Neuron (in vitro differentiated cells): ENCODE measurements at regions not wholly inside any gene's neighbourhood (a gene's known extent, or its start where the extent isn't known, plus 50 kb on each side); places are given as distances from the start of the nearest gene placed in this dataset.

Experiments used
- H2AFZ ChIP-seq: one replicate; pipeline ENCODE4 v1.6.1; 2013; ENCODE audit warnings: low read depth, mild to moderate bottlenecking, inconsistent platforms, low read length, moderate library complexity
- H3K27me3 ChIP-seq: one replicate; pipeline ENCODE4 v1.6.1; 2013; ENCODE audit warnings: low read length; ENCODE audit not compliant: insufficient read depth
- H3K36me3 ChIP-seq: one replicate; pipeline ENCODE4 v1.6.1; 2013; ENCODE audit warnings: low read length; ENCODE audit not compliant: insufficient read depth
- H3K4me1 ChIP-seq: one replicate; pipeline ENCODE4 v1.6.1; 2013; ENCODE audit warnings: low read length; ENCODE audit not compliant: insufficient read depth
- H3K4me3 ChIP-seq: 2 replicates; pipeline ENCODE4 v1.5.1; 2013; ENCODE audit warnings: mild to moderate bottlenecking, low read length, moderate library complexity
- H3K9me3 ChIP-seq: one replicate; pipeline ENCODE4 v1.6.1; 2013; ENCODE audit warnings: low read length

- Histone ChIP-seq H2AFZ (no peak overlapping the region), H3K4me3 (no peak overlapping the region), H3K9me3 (no peaks in the 10 kb centered on the region), H3K27me3 (no peaks in the 10 kb centered on the region), H3K36me3 (no peaks in the 10 kb centered on the region), H3K4me1 (no peaks in the 10 kb centered on the region)
These were observed 1237.3 kb upstream of the C9orf72 start for GRCh38 chr9:28810388-28811075.

GRCh38 chr9:28820741-28821140 lies 1247.5 kb upstream of the C9orf72 start:
- Histone ChIP-seq H3K9me3 (no peaks in the 10 kb centered on the region), H3K27me3 (no peaks in the 10 kb centered on the region), H3K4me3 (no peak overlapping the region), H3K4me1 (peaks cover 13% of the 10 kb centered on the region), H2AFZ (peak overlapping the region; percentile 69), H3K36me3 (no peaks in the 10 kb centered on the region)

GRCh38 chr9:28821240-28821639 lies 1248.0 kb upstream of the C9orf72 start:
- Histone ChIP-seq H3K9me3 (no peaks in the 10 kb centered on the region), H3K4me1 (peaks cover 13% of the 10 kb centered on the region)

GRCh38 chr9:28824432-28824963 lies 1251.2 kb upstream of the C9orf72 start:
- Histone ChIP-seq H3K9me3 (no peaks in the 10 kb centered on the region), H3K27me3 (no peaks in the 10 kb centered on the region), H3K36me3 (no peaks in the 10 kb centered on the region), H3K4me1 (peaks cover 13% of the 10 kb centered on the region), H2AFZ (no peak overlapping the region), H3K4me3 (no peak overlapping the region)

More at GRCh38 chr9:28821240-28821639, 1248.0 kb upstream of the C9orf72 start:
- H3K36me3 ChIP-seq = no peaks in the 10 kb centered on the region
- H2AFZ ChIP-seq = peak overlapping the region; percentile 69
- no peaks in the 10 kb centered on the region for H3K27me3 ChIP-seq
- H3K4me3 ChIP-seq = no peak overlapping the region

- Histone ChIP-seq H3K27me3 (no peaks in the 10 kb centered on the region), H3K4me3 (no peak overlapping the region), H3K4me1 (no peaks in the 10 kb centered on the region), H2AFZ (no peak overlapping the region), H3K9me3 (no peaks in the 10 kb centered on the region), H3K36me3 (no peaks in the 10 kb centered on the region)
These were observed 1259.0 kb upstream of the C9orf72 start for GRCh38 chr9:28832168-28832770.

GRCh38 chr9:28834156-28834555 lies 1260.9 kb upstream of the C9orf72 start:
- Histone ChIP-seq H2AFZ (no peak overlapping the region), H3K27me3 (no peaks in the 10 kb centered on the region), H3K36me3 (no peaks in the 10 kb centered on the region), H3K4me1 (no peaks in the 10 kb centered on the region), H3K9me3 (peaks cover 4% of the 10 kb centered on the region), H3K4me3 (no peak overlapping the region)

GRCh38 chr9:28839778-28840430 lies 1266.6 kb upstream of the C9orf72 start:
- Histone ChIP-seq H3K4me1 (peaks cover under 1% of the 10 kb centered on the region), H3K27me3 (no peaks in the 10 kb centered on the region), H3K36me3 (no peaks in the 10 kb centered on the region), H2AFZ (no peak overlapping the region), H3K4me3 (no peak overlapping the region), H3K9me3 (peaks cover 6% of the 10 kb centered on the region)

- Histone ChIP-seq H3K27me3 (no peaks in the 10 kb centered on the region), H2AFZ (no peak overlapping the region), H3K36me3 (no peaks in the 10 kb centered on the region), H3K4me1 (peaks cover 4% of the 10 kb centered on the region), H3K4me3 (no peak overlapping the region), H3K9me3 (peaks cover 6% of the 10 kb centered on the region)
These were observed 1268.5 kb upstream of the C9orf72 start for GRCh38 chr9:28841775-28842174.

- no peaks in the 10 kb centered on the region for H3K9me3 ChIP-seq
- no peak overlapping the region for H2AFZ ChIP-seq
- no peak overlapping the region for H3K4me3 ChIP-seq
- H3K36me3 ChIP-seq = no peaks in the 10 kb centered on the region
- peaks cover 4% of the 10 kb centered on the region for H3K4me1 ChIP-seq
- H3K27me3 ChIP-seq = no peaks in the 10 kb centered on the region
These were observed 1274.0 kb upstream of the C9orf72 start for GRCh38 chr9:28847331-28847730.

GRCh38 chr9:28848671-28849070 lies 1275.4 kb upstream of the C9orf72 start:
- Histone ChIP-seq H3K4me3 (no peak overlapping the region), H3K4me1 (peaks cover 6% of the 10 kb centered on the region), H3K27me3 (no peaks in the 10 kb centered on the region), H2AFZ (no peak overlapping the region), H3K36me3 (no peaks in the 10 kb centered on the region), H3K9me3 (no peaks in the 10 kb centered on the region)

GRCh38 chr9:28853477-28853876 lies 1280.2 kb upstream of the C9orf72 start:
- Histone ChIP-seq H3K36me3 (no peaks in the 10 kb centered on the region), H3K27me3 (no peaks in the 10 kb centered on the region), H3K4me1 (peaks cover 4% of the 10 kb centered on the region), H2AFZ (no peak overlapping the region), H3K4me3 (no peak overlapping the region), H3K9me3 (no peaks in the 10 kb centered on the region)

GRCh38 chr9:28866951-28867350 lies 1293.7 kb upstream of the C9orf72 start:
- Histone ChIP-seq H2AFZ (no peak overlapping the region), H3K27me3 (no peaks in the 10 kb centered on the region), H3K4me1 (no peaks in the 10 kb centered on the region), H3K4me3 (no peak overlapping the region), H3K36me3 (no peaks in the 10 kb centered on the region), H3K9me3 (no peaks in the 10 kb centered on the region)

- Histone ChIP-seq H3K4me3 (no peak overlapping the region), H3K27me3 (no peaks in the 10 kb centered on the region), H3K36me3 (no peaks in the 10 kb centered on the region), H3K4me1 (no peaks in the 10 kb centered on the region), H2AFZ (peak overlapping the region; percentile 61), H3K9me3 (no peaks in the 10 kb centered on the region)
These were observed 1295.1 kb upstream of the C9orf72 start for GRCh38 chr9:28868228-28868990.
